ENCODE measurements at regions not wholly inside any gene's neighbourhood (a gene's known extent, or its start where the extent isn't known, plus 50 kb on each side); places are given as distances from the start of the nearest gene placed in this dataset.
A peak's percentile ranks its signal among the peaks of the same experiment; 100 is the strongest.

- no peaks in the 10 kb centered on the region for H3K4me1 ChIP-seq (ENCODE audit: low read depth)
- ATAC-seq: peak; percentile 23
These were observed 472.9 kb downstream of the FOXO1 start for GRCh38 chr13:40193286-40194223.

GRCh38 chr13:40194224-40194806, 472.1 kb downstream of the FOXO1 start:
- TF ChIP-seq CTCF (IDR thresholded peaks at IDR 0.05): no peak
- intact Hi-C loops (cut with DNase I, micrococcal nuclease): no loop called here
- H3K36me3 ChIP-seq (ENCODE audit: low read depth): no peaks in the 10 kb centered on the region
- H3K9me3 ChIP-seq: no peaks in the 10 kb centered on the region
- no peak for ATAC-seq
- DNase-seq: no peak
- no peak overlapping the region for H3K4me3 ChIP-seq
- no peaks in the 10 kb centered on the region for H3K4me1 ChIP-seq (ENCODE audit: low read depth)

More at GRCh38 chr13:40193286-40194223, 472.9 kb downstream of the FOXO1 start:
- no peak for DNase-seq
- Histone ChIP-seq H3K9me3 (no peaks in the 10 kb centered on the region), H3K36me3 (ENCODE audit: low read depth) (no peaks in the 10 kb centered on the region), H3K4me3 (no peak overlapping the region)
- TF ChIP-seq CTCF (IDR thresholded peaks at IDR 0.05): no peak
- intact Hi-C loops (cut with DNase I, micrococcal nuclease): no loop called here

GRCh38 chr13:40197049-40197448, 469.4 kb downstream of the FOXO1 start:
- no peak for ATAC-seq
- no peak overlapping the region for H3K4me3 ChIP-seq
- no peaks in the 10 kb centered on the region for H3K36me3 ChIP-seq (ENCODE audit: low read depth)
- DNase-seq: no peak
- no peaks in the 10 kb centered on the region for H3K4me1 ChIP-seq (ENCODE audit: low read depth)
- intact Hi-C loops (cut with DNase I, micrococcal nuclease): no loop called here
- no peaks in the 10 kb centered on the region for H3K9me3 ChIP-seq
- TF ChIP-seq CTCF (IDR thresholded peaks at IDR 0.05): no peak

GRCh38 chr13:40197936-40198595, 468.4 kb downstream of the FOXO1 start:
- ATAC-seq: no peak
- no peak overlapping the region for H3K4me3 ChIP-seq
- intact Hi-C loops (cut with DNase I, micrococcal nuclease): no loop called here
- H3K4me1 ChIP-seq (ENCODE audit: low read depth): no peaks in the 10 kb centered on the region
- DNase-seq: no peak
- no peaks in the 10 kb centered on the region for H3K36me3 ChIP-seq (ENCODE audit: low read depth)
- no peak for TF ChIP-seq CTCF (IDR thresholded peaks at IDR 0.05)
- no peaks in the 10 kb centered on the region for H3K9me3 ChIP-seq

GRCh38 chr13:40200273-40200978, 466.0 kb downstream of the FOXO1 start:
- H3K4me3 ChIP-seq: no peak overlapping the region
- DNase-seq (no peak), ATAC-seq (no peak)
- no peaks in the 10 kb centered on the region for H3K36me3 ChIP-seq (ENCODE audit: low read depth)
- H3K9me3 ChIP-seq: no peaks in the 10 kb centered on the region
- H3K4me1 ChIP-seq (ENCODE audit: low read depth): no peaks in the 10 kb centered on the region
- TF ChIP-seq CTCF (IDR thresholded peaks at IDR 0.05): no peak
- intact Hi-C loops (cut with DNase I, micrococcal nuclease): no loop called here

Measured in mucosa of descending colon (tissue), 3 donors.